Glutamatergic neuron (in vitro differentiated cells): ENCODE measurements at regions not wholly inside any gene's neighbourhood (a gene's known extent, or its start where the extent isn't known, plus 50 kb on each side); places are given as distances from the start of the nearest gene placed in this dataset.

ENCODE experiments used
- DNase-seq: peaks from one replicate; pipeline ENCODE4 v3.0.0; 2022
- H3K27ac Mint-ChIP-seq: one replicate; pipeline ENCODE4 v1.8.0; 2020; ENCODE audit warnings: mild to moderate bottlenecking, mixed read lengths, inconsistent platforms; ENCODE audit not compliant: unreplicated experiment
- H3K27me3 Mint-ChIP-seq: one replicate; pipeline ENCODE4 v1.8.0; 2020; ENCODE audit warnings: mild to moderate bottlenecking, moderate library complexity, mixed read lengths, inconsistent platforms; ENCODE audit not compliant: unreplicated experiment
- H3K36me3 Mint-ChIP-seq: one replicate; pipeline ENCODE4 v1.8.0; 2020; ENCODE audit warnings: mild to moderate bottlenecking, mixed read lengths, inconsistent platforms; ENCODE audit not compliant: unreplicated experiment
- H3K4me1 Mint-ChIP-seq: one replicate; pipeline ENCODE4 v1.8.0; 2020; ENCODE audit warnings: mild to moderate bottlenecking, low read depth, mixed read lengths, inconsistent platforms; ENCODE audit not compliant: unreplicated experiment
- H3K4me3 Mint-ChIP-seq: one replicate; pipeline ENCODE4 v1.8.0; 2020; ENCODE audit warnings: mild to moderate bottlenecking, mixed read lengths, inconsistent platforms; ENCODE audit not compliant: unreplicated experiment
- H3K9me3 Mint-ChIP-seq: one replicate; pipeline ENCODE4 v1.8.0; 2020; ENCODE audit warnings: mild to moderate bottlenecking, moderate library complexity, mixed read lengths, inconsistent platforms; ENCODE audit not compliant: unreplicated experiment
- TF ChIP-seq, protein P1 (sequence below): fragments of 200-600 bp; sonication (generic); IDR thresholded peaks from one replicate; pipeline ENCODE4 v1.5.0; 2021; ENCODE audit not compliant: partially characterized antibody, unreplicated experiment

- H3K27me3 Mint-ChIP-seq, result no peaks in the 10 kb centered on the region
- H3K4me1 Mint-ChIP-seq, result no peaks in the 10 kb centered on the region
- H3K36me3 Mint-ChIP-seq, result no peaks in the 10 kb centered on the region
- H3K9me3 Mint-ChIP-seq, result no peaks in the 10 kb centered on the region
- TF ChIP-seq, protein P1, sequence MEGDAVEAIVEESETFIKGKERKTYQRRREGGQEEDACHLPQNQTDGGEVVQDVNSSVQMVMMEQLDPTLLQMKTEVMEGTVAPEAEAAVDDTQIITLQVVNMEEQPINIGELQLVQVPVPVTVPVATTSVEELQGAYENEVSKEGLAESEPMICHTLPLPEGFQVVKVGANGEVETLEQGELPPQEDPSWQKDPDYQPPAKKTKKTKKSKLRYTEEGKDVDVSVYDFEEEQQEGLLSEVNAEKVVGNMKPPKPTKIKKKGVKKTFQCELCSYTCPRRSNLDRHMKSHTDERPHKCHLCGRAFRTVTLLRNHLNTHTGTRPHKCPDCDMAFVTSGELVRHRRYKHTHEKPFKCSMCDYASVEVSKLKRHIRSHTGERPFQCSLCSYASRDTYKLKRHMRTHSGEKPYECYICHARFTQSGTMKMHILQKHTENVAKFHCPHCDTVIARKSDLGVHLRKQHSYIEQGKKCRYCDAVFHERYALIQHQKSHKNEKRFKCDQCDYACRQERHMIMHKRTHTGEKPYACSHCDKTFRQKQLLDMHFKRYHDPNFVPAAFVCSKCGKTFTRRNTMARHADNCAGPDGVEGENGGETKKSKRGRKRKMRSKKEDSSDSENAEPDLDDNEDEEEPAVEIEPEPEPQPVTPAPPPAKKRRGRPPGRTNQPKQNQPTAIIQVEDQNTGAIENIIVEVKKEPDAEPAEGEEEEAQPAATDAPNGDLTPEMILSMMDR, result no peak
- DNase-seq, result no peak
- no peak overlapping the region for H3K27ac Mint-ChIP-seq
- no peak overlapping the region for H3K4me3 Mint-ChIP-seq
Observed at GRCh38 chr11:27902981-27903624, 202.8 kb upstream of the BDNF start.

DNA sequence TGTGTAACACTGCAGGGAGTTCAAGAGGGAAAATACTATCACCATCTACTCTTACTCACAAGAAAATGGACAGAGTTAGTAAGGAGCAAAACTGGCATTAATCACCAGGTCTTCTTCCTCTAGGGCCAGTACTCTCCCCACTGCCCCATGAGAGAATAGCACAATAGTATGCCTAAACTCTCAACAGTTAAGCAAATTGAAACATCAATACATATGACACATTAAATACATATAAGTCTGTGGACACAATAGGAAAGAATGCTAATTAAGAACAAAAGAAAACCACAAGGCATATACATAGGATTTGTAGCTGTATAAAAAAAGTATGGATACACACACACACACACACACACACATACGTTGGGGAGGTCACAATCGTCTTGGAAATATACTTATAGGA, 197.9 kb upstream of the BDNF start:
- H3K27ac Mint-ChIP-seq, result no peak overlapping the region
- TF ChIP-seq, protein P1, result no peak
- H3K4me1 Mint-ChIP-seq, result no peaks in the 10 kb centered on the region
- no peak for DNase-seq
- H3K27me3 Mint-ChIP-seq, result no peaks in the 10 kb centered on the region
- no peaks in the 10 kb centered on the region for H3K36me3 Mint-ChIP-seq
- H3K4me3 Mint-ChIP-seq, result no peak overlapping the region
- H3K9me3 Mint-ChIP-seq, result no peaks in the 10 kb centered on the region

DNA sequence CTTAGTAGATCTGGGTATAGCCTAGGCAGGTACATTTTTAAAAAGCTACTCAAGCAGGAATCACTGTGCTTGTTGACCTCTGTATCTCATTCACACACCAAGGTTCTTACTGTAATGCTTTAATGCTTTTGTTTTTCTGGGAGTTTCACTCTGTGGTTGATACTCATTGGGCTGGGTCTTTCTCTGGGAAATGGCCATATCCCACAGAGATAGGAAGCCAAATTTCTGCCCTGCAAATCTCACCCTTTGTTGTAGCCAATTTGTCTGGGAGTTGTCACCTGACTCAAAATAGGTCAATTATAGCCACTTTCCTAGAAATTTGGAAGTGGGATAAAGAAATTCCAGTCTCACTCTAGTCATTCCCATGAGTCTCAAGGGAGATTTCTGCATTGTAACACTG, 195.8 kb upstream of the BDNF start:
- H3K36me3 Mint-ChIP-seq, result no peaks in the 10 kb centered on the region

DNA sequence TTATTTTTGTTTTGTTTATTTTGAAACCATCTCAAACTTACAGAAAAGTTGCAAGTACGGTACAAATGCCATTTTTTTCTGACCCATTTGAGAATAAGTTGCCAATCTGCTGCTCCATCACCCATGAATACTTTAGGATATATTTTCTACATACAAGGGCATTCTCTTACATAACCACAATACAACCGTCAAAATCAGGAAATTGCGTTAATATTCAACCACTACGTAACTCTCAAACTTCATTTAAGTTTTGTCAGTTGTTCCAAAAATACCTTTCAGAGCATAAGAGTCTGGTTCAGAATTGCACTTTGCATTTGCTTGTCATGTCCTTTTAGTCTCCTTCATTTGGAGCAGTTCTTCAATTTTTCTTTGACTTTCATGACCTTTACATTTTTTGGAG, 194.3 kb upstream of the BDNF start:
- no peaks in the 10 kb centered on the region for H3K9me3 Mint-ChIP-seq
- no peaks in the 10 kb centered on the region for H3K4me1 Mint-ChIP-seq
- TF ChIP-seq, protein P1, result no peak

More for the DNA sequence above, 195.8 kb upstream of the BDNF start:
- Mint-ChIP-seq H3K9me3 (no peaks in the 10 kb centered on the region), H3K27me3 (no peaks in the 10 kb centered on the region), H3K27ac (no peak overlapping the region), H3K4me1 (no peaks in the 10 kb centered on the region), H3K4me3 (no peak overlapping the region)
- TF ChIP-seq, protein P1, result no peak
- DNase-seq, result no peak

DNA sequence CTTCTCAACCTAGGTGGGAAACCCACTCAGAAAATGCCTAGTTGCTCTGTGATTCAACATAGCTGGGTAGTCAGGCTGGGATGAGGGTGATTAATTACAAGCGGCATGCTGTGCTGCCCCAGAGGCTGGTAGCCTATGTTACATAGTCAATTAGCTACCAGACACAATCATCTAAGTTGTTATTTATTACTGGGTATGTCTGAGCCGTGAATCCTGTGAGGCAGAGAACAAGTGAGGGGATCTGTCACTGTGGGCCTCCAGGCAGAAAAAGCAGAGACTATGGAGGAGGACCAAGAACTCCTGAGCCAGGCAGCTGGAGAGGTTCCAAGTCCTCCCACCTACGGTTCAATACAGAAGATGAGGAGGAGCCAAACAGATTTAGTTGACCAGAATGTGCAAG, 186.6 kb upstream of the BDNF start:
- TF ChIP-seq, protein P1, result no peak
- H3K36me3 Mint-ChIP-seq, result no peaks in the 10 kb centered on the region
- no peak overlapping the region for H3K27ac Mint-ChIP-seq
- H3K9me3 Mint-ChIP-seq, result no peaks in the 10 kb centered on the region
- no peaks in the 10 kb centered on the region for H3K27me3 Mint-ChIP-seq
- no peak overlapping the region for H3K4me3 Mint-ChIP-seq
- no peaks in the 10 kb centered on the region for H3K4me1 Mint-ChIP-seq
- no peak for DNase-seq

More for the DNA sequence above, 194.3 kb upstream of the BDNF start:
- Mint-ChIP-seq H3K36me3 (no peaks in the 10 kb centered on the region), H3K27ac (no peak overlapping the region), H3K4me3 (no peak overlapping the region), H3K27me3 (no peaks in the 10 kb centered on the region)
- no peak for DNase-seq
